OCI-LY1 (cell line): ENCODE measurements at regions not wholly inside any gene's neighbourhood (a gene's known extent, or its start where the extent isn't known, plus 50 kb on each side); places are given as distances from the start of the nearest gene placed in this dataset.
"Not testable (repeated sequence)": the region's sequence is repeated elsewhere in the genome, so short reads cannot be mapped to it uniquely, and the experiment has no call there.

Experiments used
- H2AFZ ChIP-seq: fragments of 200-600 bp; sonication (generic), shearing (Covaris generic); 2 replicates; pipeline ENCODE4 v1.6.0; 2014; ENCODE audit warnings: antibody characterized with exemption, mild to moderate bottlenecking, low read length
- H3F3A ChIP-seq: fragments of 200-600 bp; sonication (generic), shearing (Covaris generic); 2 replicates; pipeline ENCODE4 v1.6.0; 2014; ENCODE audit warnings: mild to moderate bottlenecking, antibody characterized with exemption, low read length, moderate library complexity; ENCODE audit not compliant: insufficient read depth
- H3K27ac ChIP-seq: fragments of 200-600 bp; sonication (generic); 2 replicates; pipeline ENCODE4 v1.5.1; 2014; ENCODE audit warnings: low read length, mixed run types, mild to moderate bottlenecking, low read depth; ENCODE audit not compliant: poor library complexity, severe bottlenecking
- H3K27me3 ChIP-seq: fragments of 200-600 bp; sonication (generic); 2 replicates; pipeline ENCODE4 v1.6.0; 2014; ENCODE audit warnings: antibody characterized with exemption, mild to moderate bottlenecking, low read length, moderate library complexity; ENCODE audit not compliant: insufficient read depth
- H3K36me3 ChIP-seq: fragments of 200-600 bp; sonication (generic); 2 replicates; pipeline ENCODE4 v1.6.1; 2014; ENCODE audit warnings: mild to moderate bottlenecking, antibody characterized with exemption, low read length, moderate library complexity, mixed read lengths; ENCODE audit not compliant: insufficient read depth
- H3K4me1 ChIP-seq: fragments of 200-600 bp; sonication (generic); 2 replicates; pipeline ENCODE4 v1.5.1; 2014; ENCODE audit warnings: mild to moderate bottlenecking, low read length, moderate library complexity; ENCODE audit not compliant: insufficient read depth, severe bottlenecking
- H3K4me2 ChIP-seq: fragments of 200-600 bp; sonication (generic), shearing (Covaris generic); 2 replicates; pipeline ENCODE4 v1.6.1; 2014; ENCODE audit warnings: low read length
- H3K4me3 ChIP-seq: fragments of 200-600 bp; sonication (generic); 2 replicates; pipeline ENCODE4 v1.5.1; 2014; ENCODE audit warnings: low read length, low read depth, mild to moderate bottlenecking, mixed read lengths; ENCODE audit not compliant: poor library complexity, severe bottlenecking
- H3K79me2 ChIP-seq: fragments of 200-600 bp; shearing (Covaris generic); 2 replicates; pipeline ENCODE4 v1.6.1; 2016; ENCODE audit warnings: mixed run types, low read length, mixed read lengths; ENCODE audit not compliant: insufficient read depth
- H3K9ac ChIP-seq: fragments of 200-600 bp; sonication (generic), shearing (Covaris generic); 2 replicates; pipeline ENCODE4 v1.6.1; 2014; ENCODE audit warnings: mild to moderate bottlenecking, low read length, mixed read lengths
- H3K9me2 ChIP-seq: fragments of 200-600 bp; sonication (generic), shearing (Covaris generic); 2 replicates; pipeline ENCODE4 v1.6.1; 2014; ENCODE audit warnings: low read depth, mild to moderate bottlenecking, low read length, mixed read lengths
- H3K9me3 ChIP-seq: fragments of 200-600 bp; shearing (Covaris generic); 2 replicates; pipeline ENCODE4 v1.6.1; 2014; ENCODE audit warnings: low read length, mixed read lengths
- H4K20me1 ChIP-seq: fragments of 200-600 bp; sonication (generic), shearing (Covaris generic); 2 replicates; pipeline ENCODE4 v1.6.0; 2016; ENCODE audit warnings: mild to moderate bottlenecking, low read length; ENCODE audit not compliant: insufficient read depth
- EZH2 ChIP-seq: fragments of 200-600 bp; sonication (generic), shearing (Covaris generic); IDR thresholded peaks from 2 replicates; pipeline ENCODE4 v1.8.0; 2017; ENCODE audit warnings: borderline replicate concordance, mixed run types, mild to moderate bottlenecking, antibody characterized with exemption, low read length, moderate library complexity, mixed read lengths
- TF ChIP-seq, protein P1 (sequence below): fragments of 200-600 bp; sonication (generic), shearing (Covaris generic); IDR thresholded peaks from 2 replicates; pipeline ENCODE4 v1.5.1; 2017; ENCODE audit warnings: mild to moderate bottlenecking, antibody characterized with exemption, low read length, moderate library complexity, mixed read lengths

DNA sequence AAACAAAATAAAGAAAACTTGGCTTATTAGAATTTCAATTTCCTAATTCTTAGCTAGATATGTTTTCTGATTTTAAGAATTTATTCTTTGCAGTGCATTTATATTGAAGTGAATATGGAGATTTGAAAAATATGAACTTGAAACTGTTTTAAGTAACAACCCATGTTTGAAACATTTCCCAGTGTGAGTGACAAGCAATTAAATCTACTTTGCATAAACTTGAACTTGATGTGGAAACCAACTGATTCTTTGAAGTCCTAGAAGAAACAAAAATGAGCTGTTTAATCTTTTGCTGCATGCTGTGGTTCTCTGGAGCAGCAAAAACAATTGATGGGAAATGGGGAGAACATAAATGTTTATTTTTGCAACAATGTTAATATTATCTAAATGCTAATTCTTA, 430.2 kb downstream of the ARL4A start:
- Histone ChIP-seq H3K9me3 (no peaks in the 10 kb centered on the region), H3K27me3 (no peaks in the 10 kb centered on the region), H4K20me1 (no peaks in the 10 kb centered on the region), H3K4me2 (no peak overlapping the region), H2AFZ (no peak overlapping the region), H3K36me3 (no peaks in the 10 kb centered on the region), H3K4me3 (no peak overlapping the region), H3F3A (no peaks in the 10 kb centered on the region), H3K27ac (no peak overlapping the region), H3K9me2 (no peaks in the 10 kb centered on the region), H3K4me1 (no peaks in the 10 kb centered on the region), H3K9ac (no peak overlapping the region), H3K79me2 (no peaks in the 10 kb centered on the region)
- TF ChIP-seq, protein P1, sequence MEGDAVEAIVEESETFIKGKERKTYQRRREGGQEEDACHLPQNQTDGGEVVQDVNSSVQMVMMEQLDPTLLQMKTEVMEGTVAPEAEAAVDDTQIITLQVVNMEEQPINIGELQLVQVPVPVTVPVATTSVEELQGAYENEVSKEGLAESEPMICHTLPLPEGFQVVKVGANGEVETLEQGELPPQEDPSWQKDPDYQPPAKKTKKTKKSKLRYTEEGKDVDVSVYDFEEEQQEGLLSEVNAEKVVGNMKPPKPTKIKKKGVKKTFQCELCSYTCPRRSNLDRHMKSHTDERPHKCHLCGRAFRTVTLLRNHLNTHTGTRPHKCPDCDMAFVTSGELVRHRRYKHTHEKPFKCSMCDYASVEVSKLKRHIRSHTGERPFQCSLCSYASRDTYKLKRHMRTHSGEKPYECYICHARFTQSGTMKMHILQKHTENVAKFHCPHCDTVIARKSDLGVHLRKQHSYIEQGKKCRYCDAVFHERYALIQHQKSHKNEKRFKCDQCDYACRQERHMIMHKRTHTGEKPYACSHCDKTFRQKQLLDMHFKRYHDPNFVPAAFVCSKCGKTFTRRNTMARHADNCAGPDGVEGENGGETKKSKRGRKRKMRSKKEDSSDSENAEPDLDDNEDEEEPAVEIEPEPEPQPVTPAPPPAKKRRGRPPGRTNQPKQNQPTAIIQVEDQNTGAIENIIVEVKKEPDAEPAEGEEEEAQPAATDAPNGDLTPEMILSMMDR, result no peak
- TF ChIP-seq EZH2, result no peak

DNA sequence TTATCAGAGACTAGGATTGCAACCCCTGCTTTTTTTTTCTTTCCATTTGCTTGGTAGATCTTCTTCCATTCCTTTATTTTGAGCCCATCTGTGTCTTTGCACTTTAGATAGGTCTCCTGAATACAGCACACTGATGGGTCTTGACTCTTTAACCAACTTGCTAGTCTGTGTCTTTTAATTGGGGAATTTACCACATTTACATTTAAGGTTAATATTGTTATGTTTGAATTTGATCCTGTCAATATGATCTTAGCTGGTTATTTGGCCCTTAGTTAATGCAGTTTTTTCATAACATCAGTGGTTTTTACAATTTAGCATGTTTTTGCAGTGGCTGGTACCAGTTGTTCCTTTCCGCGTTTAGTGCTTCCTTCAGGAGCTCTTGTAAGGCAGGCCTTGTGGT, 437.2 kb downstream of the ARL4A start:
- H3K4me2 ChIP-seq, H3K27ac ChIP-seq, H3K36me3 ChIP-seq, H3K9ac ChIP-seq, H3K27me3 ChIP-seq, H3K9me3 ChIP-seq, H3K79me2 ChIP-seq, H3K9me2 ChIP-seq, H2AFZ ChIP-seq, H4K20me1 ChIP-seq, H3K4me3 ChIP-seq, H3F3A ChIP-seq, H3K4me1 ChIP-seq: not testable (repeated sequence)

DNA sequence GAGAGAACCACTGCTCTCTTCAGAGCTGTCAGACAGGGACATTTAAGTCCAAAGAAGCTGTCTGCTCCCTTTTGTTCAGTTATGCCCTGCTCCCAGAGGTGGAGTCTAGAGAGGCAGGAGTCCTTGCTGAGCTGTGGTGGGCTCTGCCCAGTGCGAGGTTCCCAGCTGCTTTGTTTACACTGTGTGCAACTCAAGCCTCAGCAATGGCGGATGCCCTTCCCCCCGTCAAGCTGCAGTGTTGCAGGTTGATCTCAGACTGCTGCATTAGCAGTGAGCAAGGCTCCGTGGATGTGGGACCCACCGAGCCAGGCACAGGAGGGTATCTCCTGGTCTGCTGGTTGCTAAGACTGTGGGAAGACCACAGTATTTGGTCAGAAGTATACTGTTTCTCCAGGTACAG, 438.9 kb downstream of the ARL4A start:
- no peaks in the 10 kb centered on the region for H3K27me3 ChIP-seq
- no peaks in the 10 kb centered on the region for H3K79me2 ChIP-seq
- no peak overlapping the region for H3K4me2 ChIP-seq
- H3K4me3 ChIP-seq, result no peak overlapping the region
- no peaks in the 10 kb centered on the region for H3K9me2 ChIP-seq
- H3K9me3 ChIP-seq, result no peaks in the 10 kb centered on the region
- no peak overlapping the region for H3K27ac ChIP-seq
- H2AFZ ChIP-seq, result no peak overlapping the region
- no peaks in the 10 kb centered on the region for H3F3A ChIP-seq
- TF ChIP-seq EZH2, result no peak
- TF ChIP-seq, protein P1, result no peak
- H3K36me3 ChIP-seq, result no peaks in the 10 kb centered on the region
- no peaks in the 10 kb centered on the region for H3K4me1 ChIP-seq
- H3K9ac ChIP-seq, result no peak overlapping the region
- no peaks in the 10 kb centered on the region for H4K20me1 ChIP-seq

DNA sequence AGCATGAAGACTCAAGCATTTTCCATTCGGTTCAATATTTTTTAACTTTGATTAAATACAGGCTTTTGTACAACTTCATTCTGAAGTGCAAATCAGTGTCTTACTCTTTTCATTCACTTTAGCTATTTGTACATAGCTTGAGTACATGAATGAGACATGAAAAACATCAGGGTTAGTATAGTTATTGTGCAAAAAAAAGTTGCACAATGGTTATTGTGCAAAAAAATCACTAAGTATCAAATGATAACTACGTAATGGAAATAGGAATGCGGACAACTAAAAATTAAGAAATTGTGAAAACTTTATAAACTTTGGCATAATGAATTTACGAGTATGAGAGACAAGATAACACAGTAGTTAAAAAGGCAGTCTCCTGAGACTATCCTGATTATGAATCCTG, 442.9 kb downstream of the ARL4A start:
- H3K9ac ChIP-seq, result no peak overlapping the region
- H3K9me3 ChIP-seq, result no peaks in the 10 kb centered on the region
- no peaks in the 10 kb centered on the region for H3K27me3 ChIP-seq
- no peak overlapping the region for H3K4me2 ChIP-seq
- TF ChIP-seq, protein P1, result no peak
- no peak for TF ChIP-seq EZH2
- no peaks in the 10 kb centered on the region for H3K79me2 ChIP-seq
- no peak overlapping the region for H3K4me3 ChIP-seq
- no peaks in the 10 kb centered on the region for H3F3A ChIP-seq
- no peak overlapping the region for H3K27ac ChIP-seq
- no peaks in the 10 kb centered on the region for H4K20me1 ChIP-seq
- no peaks in the 10 kb centered on the region for H3K4me1 ChIP-seq
- H3K9me2 ChIP-seq, result no peaks in the 10 kb centered on the region
- no peak overlapping the region for H2AFZ ChIP-seq
- H3K36me3 ChIP-seq, result no peaks in the 10 kb centered on the region

DNA sequence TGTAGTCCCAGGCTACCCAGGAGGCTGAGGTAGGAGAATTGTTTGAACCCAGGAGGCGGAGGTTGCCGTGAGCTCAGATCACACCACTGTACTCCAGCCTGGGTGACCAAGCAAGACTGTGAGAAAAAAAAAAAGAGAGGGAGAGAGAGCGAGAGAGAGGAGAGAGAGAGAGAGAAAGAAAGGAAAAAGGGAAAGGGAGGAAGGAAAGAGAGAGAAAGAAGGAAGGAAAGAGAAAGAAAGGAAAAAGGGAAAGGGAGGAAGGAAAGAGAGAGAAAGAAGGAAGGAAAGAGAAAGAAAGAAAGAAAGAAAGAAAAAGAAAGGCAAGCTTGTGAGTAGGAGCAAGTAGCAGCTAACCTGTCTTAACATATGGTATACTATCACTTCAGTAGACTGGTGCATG, 443.5 kb downstream of the ARL4A start:
- H4K20me1 ChIP-seq, H3K4me3 ChIP-seq, H2AFZ ChIP-seq, H3K27ac ChIP-seq, H3K9me3 ChIP-seq, H3K79me2 ChIP-seq, H3K4me1 ChIP-seq, H3F3A ChIP-seq, H3K9ac ChIP-seq, H3K4me2 ChIP-seq, H3K9me2 ChIP-seq, H3K36me3 ChIP-seq, H3K27me3 ChIP-seq: not testable (repeated sequence)
